ENCODE measurements at regions not wholly inside any gene's neighbourhood (a gene's known extent, or its start where the extent isn't known, plus 50 kb on each side); places are given as distances from the start of the nearest gene placed in this dataset.

- H3K9me3 ChIP-seq = no peaks in the 10 kb centered on the region
- no peak for TF ChIP-seq POLR2A (IDR thresholded peaks at IDR 0.05)
- TF ChIP-seq, protein P1, sequence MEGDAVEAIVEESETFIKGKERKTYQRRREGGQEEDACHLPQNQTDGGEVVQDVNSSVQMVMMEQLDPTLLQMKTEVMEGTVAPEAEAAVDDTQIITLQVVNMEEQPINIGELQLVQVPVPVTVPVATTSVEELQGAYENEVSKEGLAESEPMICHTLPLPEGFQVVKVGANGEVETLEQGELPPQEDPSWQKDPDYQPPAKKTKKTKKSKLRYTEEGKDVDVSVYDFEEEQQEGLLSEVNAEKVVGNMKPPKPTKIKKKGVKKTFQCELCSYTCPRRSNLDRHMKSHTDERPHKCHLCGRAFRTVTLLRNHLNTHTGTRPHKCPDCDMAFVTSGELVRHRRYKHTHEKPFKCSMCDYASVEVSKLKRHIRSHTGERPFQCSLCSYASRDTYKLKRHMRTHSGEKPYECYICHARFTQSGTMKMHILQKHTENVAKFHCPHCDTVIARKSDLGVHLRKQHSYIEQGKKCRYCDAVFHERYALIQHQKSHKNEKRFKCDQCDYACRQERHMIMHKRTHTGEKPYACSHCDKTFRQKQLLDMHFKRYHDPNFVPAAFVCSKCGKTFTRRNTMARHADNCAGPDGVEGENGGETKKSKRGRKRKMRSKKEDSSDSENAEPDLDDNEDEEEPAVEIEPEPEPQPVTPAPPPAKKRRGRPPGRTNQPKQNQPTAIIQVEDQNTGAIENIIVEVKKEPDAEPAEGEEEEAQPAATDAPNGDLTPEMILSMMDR (IDR thresholded peaks at IDR 0.05) = no peak
- DNase-seq = no peak
- intact Hi-C loops (cut with DNase I) = no loop called here
- no peaks in the 10 kb centered on the region for H3K27me3 ChIP-seq
- whole genome bisulfite sequencing, 2 donors = 3 to 24% methylated on average over 2 of the region's 2 CpGs
- H3K27ac ChIP-seq = no peak overlapping the region
- H3K36me3 ChIP-seq = no peaks in the 10 kb centered on the region
- H3K4me1 ChIP-seq = peaks cover 0 to 10% (median 0%) of the 10 kb centered on the region in 3 donors
- H3K4me3 ChIP-seq = no peak overlapping the region
Observed at GRCh38 chr11:80315200-80315599, 874.4 kb upstream of the TENM4 start.

DNA sequence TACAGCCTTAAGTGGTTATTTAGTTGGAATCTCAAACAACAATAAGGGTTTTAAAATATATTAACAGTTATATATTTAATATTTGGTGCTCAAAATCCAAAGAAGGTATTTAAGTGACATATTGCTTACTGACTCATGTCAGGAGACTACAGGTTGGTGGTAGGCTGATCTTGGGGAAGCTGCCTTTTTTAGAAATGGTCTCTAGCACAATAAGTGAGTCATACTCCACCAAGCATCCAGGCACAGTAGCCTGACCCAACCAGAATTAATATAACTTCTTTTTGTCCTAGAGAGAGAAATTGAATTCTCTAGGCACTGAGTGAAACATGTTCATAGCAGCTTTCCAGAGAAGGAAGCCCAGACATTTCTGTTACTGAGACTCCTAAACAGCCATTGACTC is 868.5 kb upstream of the TENM4 start:
- H3K4me1 ChIP-seq = no peaks in the 10 kb centered on the region
- intact Hi-C loops (cut with DNase I) = no loop called here
- H3K9me3 ChIP-seq = no peaks in the 10 kb centered on the region
- TF ChIP-seq, protein P1 (IDR thresholded peaks at IDR 0.05) = no peak
- no peak for TF ChIP-seq POLR2A (IDR thresholded peaks at IDR 0.05)
- H3K27me3 ChIP-seq = no peaks in the 10 kb centered on the region
- H3K36me3 ChIP-seq = no peaks in the 10 kb centered on the region
- no peak for DNase-seq
- H3K27ac ChIP-seq = no peak overlapping the region
- H3K4me3 ChIP-seq = no peak overlapping the region

- H3K27me3 ChIP-seq = no peaks in the 10 kb centered on the region
- TF ChIP-seq, protein P1 (IDR thresholded peaks at IDR 0.05) = no peak
- TF ChIP-seq POLR2A (IDR thresholded peaks at IDR 0.05) = no peak
- intact Hi-C loops (cut with DNase I) = no loop called here
- no peak overlapping the region for H3K27ac ChIP-seq
- H3K9me3 ChIP-seq = no peaks in the 10 kb centered on the region
- 81 to 90% methylated on average over 2 of the region's 2 CpGs for WGBS, 2 donors
- H3K4me1 ChIP-seq = no peaks in the 10 kb centered on the region
- no peak for DNase-seq
- H3K4me3 ChIP-seq = no peak overlapping the region
- H3K36me3 ChIP-seq = no peaks in the 10 kb centered on the region
Observed at GRCh38 chr11:80307676-80308075, 866.8 kb upstream of the TENM4 start.

DNA sequence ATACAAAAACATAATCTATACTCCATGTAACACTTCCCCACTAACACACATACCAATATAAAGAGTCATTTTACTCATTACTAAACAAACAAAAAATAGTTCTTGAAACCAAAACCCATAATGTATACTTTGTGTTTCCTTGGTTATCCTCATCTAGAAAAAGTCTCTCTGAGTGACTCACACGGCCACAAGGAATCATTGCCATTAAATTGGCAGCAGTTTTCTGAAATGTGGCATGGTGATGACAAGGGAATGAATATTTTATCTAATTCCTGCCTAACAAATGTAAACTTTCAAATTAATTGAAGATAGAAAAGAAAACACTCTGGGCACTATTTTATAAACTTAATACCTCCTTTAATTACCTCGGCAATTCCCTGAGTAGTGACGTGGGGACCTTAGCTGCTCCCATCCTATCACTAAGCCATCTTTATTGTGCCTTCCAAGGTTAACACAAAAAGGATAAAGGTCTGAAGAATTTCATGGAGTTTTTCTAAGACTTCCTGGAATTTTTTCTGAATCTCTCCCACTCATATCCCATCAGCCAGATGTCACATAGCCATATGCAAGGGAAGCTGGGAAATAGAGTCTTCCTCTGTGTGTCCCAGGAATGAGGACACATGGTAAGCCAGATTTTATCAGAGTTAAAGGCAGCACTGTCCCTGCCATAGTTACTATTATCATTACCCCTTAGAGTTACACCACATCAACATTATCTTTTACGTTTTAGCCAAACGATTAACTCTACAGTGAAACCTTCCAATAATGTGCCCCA is 857.2 kb upstream of the TENM4 start:
- TF ChIP-seq, protein P1 (IDR thresholded peaks at IDR 0.05) = no peak
- no peak for TF ChIP-seq POLR2A (IDR thresholded peaks at IDR 0.05)
- Histone ChIP-seq H3K4me1 (no peaks in the 10 kb centered on the region), H3K36me3 (no peaks in the 10 kb centered on the region), H3K9me3 (no peaks in the 10 kb centered on the region), H3K4me3 (no peak overlapping the region), H3K27ac (no peak overlapping the region), H3K27me3 (no peaks in the 10 kb centered on the region)
- 60 to 62% methylated on average over 5 of the region's 5 CpGs for WGBS, 2 donors
- intact Hi-C loops (cut with DNase I) = no loop called here
- no peak for DNase-seq

DNA sequence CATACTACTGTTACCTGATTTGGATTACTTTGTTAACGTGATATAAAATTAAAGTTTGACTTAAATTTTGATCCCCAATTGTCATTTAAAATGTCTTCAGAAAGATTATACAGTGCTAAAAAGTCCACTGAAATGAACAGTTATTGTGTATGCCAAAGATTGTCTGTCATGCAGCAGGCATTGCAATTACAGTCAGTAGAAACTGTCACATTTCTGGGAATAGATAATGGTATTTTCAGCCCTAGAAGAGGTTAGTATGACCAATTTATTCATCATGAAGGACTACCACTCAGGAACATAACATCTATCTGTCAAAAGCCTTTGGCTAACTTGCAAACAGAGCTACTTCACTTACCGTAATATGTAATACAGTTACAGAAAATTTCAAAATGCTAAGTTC is 852.5 kb upstream of the TENM4 start:
- Histone ChIP-seq H3K27ac (no peak overlapping the region), H3K9me3 (no peaks in the 10 kb centered on the region), H3K36me3 (no peaks in the 10 kb centered on the region), H3K4me1 (no peaks in the 10 kb centered on the region), H3K4me3 (no peak overlapping the region), H3K27me3 (no peaks in the 10 kb centered on the region)
- WGBS, 2 donors = 86 to 92% methylated on average over 2 of the region's 2 CpGs
- TF ChIP-seq, protein P1 (IDR thresholded peaks at IDR 0.05) = no peak
- no peak for TF ChIP-seq POLR2A (IDR thresholded peaks at IDR 0.05)
- intact Hi-C loops (cut with DNase I) = no loop called here
- no peak for DNase-seq
